CD4-positive, alpha-beta T cell treated with Interleukin-4 for 1 hour (primary cell): ENCODE measurements at regions not wholly inside any gene's neighbourhood (a gene's known extent, or its start where the extent isn't known, plus 50 kb on each side); places are given as distances from the start of the nearest gene placed in this dataset.
"Not testable (repeated sequence)": the region's sequence is repeated elsewhere in the genome, so short reads cannot be mapped to it uniquely, and the experiment has no call there.

Experiments used
- DNase-seq, 2 donors: peaks; one replicate each; pipeline ENCODE4 v3.0.0-alpha.2; 2020 to 2022

DNA sequence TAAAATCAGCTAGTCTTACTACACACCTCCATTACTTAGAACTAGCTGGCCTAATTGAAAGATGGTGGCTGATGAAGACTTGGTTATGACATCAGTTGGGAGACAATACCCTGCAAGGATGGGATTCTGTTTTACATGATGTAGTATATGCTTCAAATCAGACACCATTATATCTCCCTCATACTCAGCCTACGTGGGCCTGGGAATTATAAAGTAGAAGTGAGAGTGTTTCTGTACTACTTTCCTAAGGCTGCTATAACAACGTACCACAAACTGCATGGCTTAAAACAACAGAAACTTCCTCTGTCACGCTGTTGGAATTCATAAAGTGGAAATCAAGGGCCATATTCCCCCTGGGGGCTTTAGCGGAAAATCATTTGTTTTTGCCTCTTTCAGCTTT lies 190.4 kb downstream of the PAH start:
- no peak for DNase-seq

DNA sequence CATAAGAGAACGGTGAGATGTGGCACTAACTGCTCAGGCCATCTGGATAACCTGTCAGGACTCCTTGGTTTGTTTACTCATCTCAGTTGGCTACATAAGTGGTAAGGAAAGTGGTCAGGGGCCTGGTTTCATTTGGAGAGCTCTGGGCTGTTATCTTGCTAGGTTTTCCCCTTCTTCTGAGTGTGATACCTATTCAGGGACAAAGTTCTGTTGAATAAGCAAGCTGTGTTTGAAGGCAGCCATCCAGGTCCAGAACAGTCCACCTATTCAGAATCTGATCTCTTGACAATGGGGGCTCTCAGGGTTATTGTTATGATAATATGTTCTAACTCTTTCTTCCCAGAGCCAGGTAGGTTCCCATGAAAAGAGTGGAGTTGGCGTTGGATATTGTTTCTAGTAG lies 194.9 kb downstream of the PAH start:
- no peak for DNase-seq

DNA sequence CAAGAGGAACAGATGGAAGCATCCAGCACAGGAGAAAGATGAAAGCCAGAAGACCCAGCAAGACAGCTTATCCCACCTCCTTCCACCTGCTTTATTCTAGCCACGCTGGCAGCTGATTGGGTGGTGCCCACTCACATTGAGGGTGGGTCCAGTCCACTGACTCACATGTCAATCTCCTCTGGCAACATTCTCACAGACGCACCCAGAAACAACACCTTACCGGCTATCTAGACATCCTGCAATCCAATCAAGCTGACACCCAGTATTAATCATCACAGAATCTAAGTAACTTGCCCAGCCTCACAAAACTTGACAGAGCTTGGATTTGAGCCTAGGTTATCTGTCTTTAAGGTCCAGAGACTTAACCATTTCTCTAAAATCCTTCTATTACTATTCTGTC lies 208.9 kb downstream of the PAH start:
- no peak for DNase-seq

DNA sequence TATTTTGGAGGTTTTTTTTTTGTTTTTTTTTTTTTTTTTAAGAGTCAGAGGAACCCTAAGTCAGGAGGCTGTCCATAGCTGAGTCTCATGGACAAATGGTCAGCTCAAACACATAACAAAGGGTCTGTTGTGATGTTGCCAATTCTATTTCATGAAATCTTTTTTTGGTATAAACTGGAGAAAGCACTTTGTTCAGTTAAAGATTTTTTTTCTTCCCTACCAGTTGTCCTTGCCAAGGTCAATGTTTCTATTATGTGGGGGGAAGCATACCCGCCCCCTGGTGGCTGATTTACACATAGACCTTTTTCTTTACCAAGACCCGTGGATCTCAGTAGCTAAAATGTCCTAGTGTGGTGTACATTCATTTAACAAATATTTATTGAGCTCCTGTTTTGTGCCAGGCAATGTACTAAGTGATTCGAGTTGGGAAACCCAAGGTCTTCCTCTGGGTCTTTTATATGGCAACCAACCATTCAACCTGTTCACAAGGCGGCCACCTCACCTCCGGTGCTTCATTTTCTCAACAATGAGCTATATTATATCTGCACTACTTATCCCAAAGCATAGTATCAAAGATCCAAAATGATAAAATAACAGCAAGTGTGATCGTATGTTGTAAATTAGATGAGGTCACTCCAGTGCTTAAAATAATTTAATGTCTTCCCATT lies 214.5 kb downstream of the PAH start:
- DNase-seq = peak; percentile 1 to 15

DNA sequence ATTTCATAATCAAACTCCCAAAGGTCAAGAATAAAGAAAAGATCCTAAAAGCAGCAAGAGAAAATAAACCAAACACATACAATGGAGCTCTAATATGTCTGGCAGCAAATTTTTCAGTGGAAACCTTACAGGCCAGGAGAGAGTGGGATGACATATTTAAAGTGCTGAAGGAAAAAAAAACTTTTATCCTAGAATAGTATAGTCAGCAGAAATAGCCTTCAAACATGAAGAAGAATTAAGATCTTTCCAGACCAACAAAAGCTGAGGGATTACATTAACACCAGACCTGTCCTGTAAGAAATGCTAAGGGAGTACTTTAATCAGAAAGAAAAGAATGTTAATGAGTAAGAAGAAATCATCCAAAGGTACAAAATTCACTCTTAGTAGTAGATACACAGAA lies 215.7 kb upstream of the IGF1 start:
- DNase-seq = no peak

DNA sequence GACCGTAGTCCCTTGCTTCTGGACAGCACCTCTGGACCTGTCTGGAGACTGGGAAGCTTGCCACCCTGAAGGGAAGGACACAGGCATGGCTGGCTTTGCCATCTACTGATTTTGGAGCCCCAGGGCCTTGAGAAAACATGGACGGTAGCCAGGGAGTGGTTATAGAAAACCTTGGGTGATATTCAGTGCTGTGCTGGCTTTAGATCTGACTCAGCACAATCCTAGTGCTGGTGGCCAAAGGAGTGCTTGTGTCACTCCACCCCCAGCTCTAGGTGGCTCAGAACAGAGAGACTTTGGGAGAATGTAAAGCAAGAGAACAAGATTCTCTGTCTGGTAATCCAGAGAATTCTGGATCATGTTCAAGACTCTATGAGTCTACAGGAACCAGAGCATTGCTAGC lies 214.5 kb upstream of the IGF1 start:
- DNase-seq = no peak

DNA sequence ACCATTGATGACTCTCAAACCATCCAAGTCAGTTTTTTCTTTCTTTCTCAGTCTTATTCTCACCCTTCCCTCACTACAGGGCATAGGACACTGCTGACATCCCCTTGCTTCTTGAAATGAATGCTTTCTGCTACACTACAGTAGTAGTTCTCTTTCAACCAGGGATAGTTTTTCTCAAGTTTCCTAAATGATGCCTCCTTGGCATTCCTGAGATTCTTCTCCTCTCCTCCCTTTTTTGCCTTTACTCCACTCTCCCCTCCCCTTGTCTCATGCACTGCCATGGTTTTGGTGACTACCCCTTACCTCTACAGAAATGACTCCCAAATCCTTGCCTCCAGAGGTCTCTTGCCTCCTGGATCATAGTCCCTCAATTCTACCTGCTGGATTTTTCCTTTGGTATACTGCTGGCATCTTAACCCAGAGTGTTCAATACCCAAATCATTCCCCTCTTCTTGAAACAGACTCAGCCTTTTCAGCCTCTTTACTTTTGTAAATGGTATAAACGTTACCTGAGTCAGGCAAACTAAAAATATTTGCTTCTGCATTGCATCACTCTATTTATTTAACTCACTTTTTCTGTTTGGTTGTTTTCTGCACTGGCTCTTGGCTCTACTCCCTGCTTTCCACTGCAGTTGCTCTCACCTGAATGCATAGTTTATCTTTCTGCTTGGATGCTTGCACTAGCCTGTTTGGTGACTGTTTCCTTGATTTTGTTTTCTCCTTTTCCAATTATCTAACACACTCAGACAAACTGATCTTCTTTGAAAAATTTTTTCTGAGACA lies 211.6 kb upstream of the IGF1 start:
- no peak for DNase-seq

DNA sequence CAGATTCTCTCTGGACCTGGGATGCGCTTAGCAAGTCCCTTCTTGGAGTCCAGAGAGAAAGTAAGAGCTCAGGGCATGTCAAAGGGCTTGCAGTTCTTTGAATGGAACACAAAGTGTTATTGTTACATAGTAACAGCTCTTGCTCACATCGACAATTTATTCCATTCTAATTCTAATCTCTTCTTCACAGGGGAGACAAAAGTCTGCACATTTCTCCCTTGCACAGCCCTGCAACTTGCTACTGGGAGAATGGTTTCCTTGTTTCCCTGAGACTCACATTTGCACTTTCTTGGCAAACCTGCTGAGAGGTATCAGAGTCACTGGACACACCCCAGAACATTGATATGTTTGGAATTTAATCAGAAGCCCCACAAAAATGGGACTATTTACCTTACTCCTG lies 209.9 kb upstream of the IGF1 start:
- no peak for DNase-seq

DNA sequence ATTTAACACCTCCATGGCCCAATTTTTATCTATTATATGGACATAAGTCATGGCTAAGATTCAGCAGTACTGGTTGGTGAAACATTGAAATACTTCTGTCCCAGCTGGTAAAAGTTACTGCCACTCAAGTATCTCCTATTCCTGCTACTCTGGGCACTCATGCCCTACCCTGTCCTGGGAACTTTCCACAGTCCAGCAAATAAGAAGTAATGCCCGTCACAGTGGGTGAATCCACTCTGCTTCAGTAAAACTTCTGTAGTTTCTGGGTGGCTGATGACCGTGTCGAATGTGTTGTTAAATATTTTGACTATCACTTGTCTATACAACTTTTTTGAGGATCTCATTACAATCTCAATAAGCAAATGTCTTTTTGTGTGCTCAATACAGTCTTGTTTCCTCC lies 209.3 kb upstream of the IGF1 start:
- DNase-seq = no peak

DNA sequence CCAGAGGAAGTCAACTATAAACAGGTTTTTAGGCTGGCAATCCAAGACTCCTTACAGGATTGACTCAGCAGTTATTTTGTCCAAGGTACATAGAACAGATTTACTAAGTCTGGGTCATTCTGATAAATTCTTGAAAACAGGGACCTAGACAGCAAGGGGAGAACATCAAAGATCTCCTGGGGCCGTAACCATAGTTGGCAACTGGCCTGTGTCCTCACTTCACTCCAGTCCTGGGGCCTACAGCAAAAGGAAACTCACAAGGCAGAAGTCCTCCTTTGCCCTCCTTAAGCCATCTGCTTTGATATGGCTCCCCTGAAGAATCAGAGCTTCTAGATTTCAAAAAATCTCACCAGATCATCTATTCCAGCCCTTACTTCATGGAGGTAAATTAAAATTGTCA lies 207.2 kb upstream of the IGF1 start:
- no peak for DNase-seq

DNA sequence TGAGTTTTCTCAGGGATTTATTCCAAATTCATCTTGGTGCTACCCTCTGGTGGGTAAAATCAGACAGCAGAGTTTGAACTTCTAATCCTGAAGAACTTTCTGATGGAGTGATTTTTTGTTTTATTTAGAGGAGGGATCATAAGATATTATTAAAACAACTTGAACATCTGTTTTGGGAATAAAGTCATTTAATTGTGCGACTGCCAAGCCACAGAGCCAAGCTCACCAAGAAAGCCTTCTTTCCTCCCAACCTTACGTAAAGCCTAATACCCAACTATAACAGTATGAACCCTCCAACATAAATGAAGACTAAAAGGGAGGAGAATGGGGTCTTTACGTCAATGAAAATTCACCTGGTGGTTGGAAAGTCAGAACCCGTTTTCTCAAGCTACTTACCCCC lies 205.5 kb upstream of the IGF1 start:
- no peak for DNase-seq

DNA sequence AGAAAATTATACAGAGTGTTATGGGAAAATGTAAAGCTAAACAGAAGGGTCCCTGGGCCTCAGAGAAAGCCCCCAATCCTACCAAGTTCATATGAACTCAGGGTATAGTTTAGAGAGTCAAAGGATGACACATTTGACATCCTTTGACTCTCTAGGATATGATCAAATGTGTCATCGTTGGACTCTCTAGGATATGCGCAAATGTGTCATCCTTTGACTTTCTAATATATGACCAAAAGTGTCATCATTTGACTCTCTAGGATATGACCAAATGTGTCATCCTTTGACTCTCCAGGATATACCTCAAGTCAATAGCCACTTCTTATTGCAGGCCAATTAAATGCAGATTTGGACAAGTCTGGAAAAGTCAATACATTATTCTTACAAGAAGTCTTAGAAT lies 204.8 kb upstream of the IGF1 start:
- DNase-seq = no peak

DNA sequence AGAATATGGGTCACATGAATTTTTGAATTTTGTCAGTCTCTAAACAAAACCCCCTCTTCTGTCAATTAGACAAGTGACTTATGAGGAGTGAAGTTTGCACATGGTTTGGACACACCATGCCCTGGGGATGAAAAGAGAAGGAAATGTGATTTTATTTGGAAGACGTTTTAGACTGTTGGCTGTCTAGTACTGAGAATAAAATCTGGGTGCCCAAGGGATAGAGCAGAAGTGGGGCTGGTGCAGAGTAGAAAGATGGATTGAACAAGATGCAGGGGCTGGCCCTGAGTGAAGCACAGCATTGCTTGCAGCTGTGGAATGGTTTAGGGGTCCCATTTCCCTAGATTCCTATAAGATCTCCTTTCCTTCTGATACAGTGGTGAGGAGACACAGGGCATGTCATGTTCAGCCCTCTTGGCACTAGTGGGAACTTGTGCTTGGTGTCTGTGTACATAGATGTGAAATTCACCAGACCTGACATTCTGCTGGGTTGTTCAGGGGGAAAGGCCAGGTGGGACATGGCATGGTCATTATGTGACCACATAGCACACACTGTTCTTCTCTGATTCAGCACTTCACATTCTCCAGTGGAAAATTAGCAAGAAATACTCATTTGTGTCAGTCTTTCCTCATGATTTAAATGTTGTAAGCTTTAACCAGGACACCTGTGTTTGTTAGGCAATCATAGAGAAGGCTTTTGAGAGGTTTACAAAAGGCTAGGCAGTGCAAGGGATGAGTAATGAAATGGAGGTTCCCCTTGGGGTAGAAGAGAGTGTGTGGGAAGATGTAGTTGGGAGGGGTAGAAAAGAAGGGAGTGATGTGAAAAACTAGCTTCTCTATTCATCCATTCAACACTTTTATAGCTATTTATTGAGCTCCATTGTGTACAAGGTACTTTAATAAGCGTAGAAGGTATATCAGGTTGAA lies 202.3 kb upstream of the IGF1 start:
- DNase-seq = no peak

DNA sequence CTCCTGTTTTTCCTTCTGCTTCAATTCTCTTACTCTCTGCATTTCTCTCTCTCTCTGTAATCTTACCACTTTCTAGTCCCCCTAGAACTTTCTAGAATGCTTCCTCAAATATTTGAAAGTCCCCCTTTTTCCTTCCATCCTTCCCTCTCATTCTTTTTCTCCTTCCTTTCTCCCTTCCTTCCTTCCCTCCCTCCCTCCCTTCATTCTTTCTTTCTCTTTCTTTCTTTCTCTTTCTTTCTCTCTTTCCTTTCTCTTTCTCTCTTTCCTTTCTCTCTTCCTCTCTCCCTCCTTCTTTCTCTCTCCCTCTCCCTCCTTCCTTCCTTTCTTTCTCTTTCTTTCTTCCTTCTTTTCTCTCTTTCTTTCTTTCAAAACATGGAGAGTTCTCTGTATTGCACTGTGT lies 201.4 kb upstream of the IGF1 start:
- no peak for DNase-seq

DNA sequence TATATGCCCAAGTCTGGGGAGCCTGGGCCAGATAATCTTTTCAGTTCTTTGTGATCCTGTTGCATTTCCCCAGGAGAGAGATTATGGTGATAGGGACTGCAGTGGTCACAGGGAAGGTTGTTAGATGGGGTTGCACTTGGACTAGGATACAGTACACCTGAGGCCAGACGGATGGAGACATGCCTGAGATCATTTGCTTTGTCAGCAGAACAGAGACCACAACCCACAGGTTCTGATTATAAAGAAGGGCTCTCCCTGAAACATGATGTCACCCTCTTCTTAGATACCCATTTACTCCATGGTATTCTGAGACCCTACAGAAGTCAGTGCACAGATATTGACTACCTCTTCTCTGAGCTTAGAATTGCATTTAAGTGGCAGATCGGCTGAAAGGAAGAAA lies 200.9 kb upstream of the IGF1 start:
- DNase-seq = no peak

DNA sequence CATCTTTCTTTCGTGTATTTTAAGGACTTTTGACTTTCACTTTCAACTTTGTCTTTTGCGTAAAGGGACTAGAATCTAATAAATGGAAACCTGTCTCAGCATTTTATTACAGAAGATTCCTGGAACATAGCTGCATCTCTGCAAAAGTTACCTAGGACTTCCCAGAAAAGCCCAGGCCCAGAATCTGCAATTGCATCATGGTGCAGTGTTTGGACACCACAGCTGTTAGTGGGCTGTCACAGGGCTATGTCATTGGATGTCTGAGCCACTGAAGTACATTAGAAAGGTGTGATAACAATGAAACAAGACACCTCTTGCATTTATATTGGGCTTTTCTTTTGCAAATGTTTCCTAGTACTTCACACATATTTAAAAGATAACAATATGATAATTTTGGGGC lies 199.9 kb upstream of the IGF1 start:
- no peak for DNase-seq

DNA sequence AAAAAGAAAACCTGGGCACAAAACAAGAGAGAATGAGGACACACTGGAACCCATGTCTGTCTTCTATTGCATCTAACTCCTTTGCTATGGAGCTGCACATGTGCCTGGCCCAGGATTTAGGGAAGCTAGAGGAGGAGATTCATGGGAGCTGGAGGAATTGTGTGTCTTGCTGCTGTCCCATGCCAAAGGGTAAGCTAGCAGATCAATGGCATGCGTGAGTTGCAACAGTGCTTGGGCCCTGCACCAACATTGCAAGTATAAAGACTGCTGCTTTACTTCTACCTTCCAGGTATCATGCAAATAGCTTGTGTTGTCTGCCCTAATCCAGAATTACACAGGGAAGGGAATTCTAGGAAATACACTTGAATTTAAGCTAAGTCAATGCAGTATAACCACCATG lies 196.4 kb upstream of the IGF1 start:
- DNase-seq = no peak

DNA sequence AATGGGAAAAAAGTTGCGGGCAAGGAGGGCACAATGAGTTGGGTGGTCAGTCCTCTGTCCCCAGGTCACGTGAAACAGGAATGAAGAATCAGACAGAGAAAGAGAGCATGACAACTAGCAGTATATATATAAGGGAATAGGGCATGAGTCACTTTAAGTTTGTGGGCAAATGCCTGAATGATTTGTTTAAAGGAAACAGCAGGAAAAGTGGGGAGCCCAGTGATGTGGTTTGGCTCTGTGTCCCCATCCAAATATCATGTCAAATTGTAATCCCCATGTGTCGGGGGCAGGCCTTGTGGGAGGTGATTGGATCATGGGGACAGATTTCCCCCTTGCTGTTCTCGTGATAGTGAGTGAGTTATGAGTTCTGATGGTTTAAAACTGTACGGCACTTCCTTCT lies 195.3 kb upstream of the IGF1 start:
- no peak for DNase-seq

DNA sequence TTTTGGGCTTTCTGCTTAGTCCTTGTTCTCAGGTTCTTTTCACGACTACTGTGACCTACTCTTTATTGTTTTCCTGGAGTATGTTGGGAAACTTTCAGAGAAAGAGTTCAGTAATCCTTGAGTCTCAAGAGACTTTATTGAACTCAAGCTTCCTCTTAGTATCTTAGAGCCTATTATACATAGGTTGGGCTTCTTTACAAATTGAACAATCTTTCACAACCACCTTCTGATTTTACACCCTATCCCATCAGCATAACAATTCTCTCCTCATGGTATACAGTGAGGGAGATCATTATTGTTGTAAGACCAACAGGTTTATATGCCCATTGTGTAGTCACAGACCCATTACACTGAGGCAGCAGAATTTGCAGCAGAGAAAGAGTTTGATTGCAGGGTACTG lies 193.2 kb upstream of the IGF1 start:
- DNase-seq = no peak

DNA sequence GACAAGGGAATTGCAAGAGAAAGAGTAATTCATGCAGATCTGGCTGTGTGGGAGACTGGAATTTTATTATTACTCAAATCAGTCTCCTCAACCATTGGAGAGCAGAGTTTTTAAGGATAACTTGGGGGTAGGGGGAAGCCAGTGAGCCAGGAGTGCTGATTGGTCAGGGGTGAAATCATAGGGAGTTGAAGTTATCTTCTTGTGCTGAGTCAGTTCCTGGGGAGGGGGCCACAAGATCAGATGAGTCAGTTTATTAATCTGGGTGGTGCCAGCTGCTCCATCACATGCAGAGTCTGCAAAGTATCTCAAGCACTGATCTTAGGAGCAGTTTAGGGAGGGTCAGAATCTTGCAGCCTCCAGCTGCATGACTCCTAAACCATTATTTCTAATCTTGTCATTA lies 191.8 kb upstream of the IGF1 start:
- DNase-seq = not testable (repeated sequence)

DNA sequence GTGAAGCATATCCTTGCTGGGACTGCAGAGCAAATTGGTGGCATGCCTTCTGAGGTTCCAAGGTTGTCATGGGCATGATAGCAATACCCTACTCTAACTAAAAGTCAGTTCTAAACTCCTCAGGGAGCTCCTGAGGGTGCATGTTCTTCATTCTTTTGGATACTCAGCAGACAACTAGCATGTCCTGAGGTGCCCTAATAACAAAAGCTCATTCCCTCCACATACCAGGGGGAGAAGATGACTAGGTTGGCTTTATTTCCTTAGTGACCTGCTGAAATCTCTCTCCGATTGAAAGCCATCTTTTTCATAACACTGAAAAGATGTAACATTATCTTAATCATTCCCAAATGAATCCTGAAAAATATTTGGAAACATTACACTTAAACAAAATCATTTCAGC lies 188.7 kb upstream of the IGF1 start:
- no peak for DNase-seq

DNA sequence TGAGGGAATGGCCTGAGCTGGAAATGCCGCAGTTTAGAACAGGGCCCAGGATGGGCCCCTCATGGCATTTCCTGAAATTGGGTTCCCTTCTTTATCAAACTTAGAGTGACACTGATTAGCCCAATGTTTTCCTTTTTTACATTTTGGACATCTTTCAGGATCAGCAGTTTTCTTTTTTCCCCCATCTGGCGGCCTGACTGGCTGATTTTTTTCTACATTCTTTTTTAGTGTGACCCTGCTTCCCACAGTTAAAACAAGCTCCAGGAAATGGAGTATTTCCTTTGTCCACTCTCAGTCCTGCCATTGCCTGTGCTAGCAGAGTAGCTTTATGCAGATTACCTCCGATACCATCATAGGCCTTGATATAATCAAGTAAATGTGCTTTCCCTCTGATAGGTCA lies 185.8 kb upstream of the IGF1 start:
- DNase-seq = not testable (repeated sequence)

DNA sequence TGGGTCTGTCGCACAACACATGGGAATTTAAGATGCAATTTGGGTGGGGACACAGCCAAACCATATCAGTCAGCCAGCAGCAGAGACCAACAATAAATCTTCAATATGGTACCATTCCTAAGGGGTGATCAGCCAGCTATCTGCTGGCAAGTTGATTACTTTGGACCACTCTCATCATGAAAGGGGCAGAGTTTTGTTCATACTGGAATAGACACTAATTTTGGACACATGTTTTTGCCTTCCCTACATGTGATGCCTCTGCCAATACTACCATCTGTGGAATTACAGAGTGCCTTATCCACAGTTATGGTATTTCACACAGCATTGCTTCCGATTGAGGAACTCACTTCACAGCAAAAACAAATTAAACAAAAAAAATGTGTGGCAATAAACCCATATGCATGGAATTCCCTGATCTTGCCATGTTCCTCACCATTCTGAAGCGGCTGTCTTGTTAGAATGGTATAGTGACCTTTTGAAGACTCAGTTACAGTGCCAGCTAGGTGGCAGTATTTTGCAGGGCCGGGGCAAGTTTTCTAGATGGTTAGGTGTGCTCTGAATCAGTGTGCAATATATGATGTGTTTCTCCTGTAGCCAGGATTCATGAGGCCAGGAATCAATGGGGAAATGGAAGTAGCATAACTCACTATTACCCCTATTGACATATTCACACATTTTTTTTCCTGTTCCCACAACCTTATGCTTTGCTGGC lies 179.0 kb upstream of the IGF1 start:
- no peak for DNase-seq
